ENCODE measurements at regions not wholly inside any gene's neighbourhood (a gene's known extent, or its start where the extent isn't known, plus 50 kb on each side); places are given as distances from the start of the nearest gene placed in this dataset.

DNA sequence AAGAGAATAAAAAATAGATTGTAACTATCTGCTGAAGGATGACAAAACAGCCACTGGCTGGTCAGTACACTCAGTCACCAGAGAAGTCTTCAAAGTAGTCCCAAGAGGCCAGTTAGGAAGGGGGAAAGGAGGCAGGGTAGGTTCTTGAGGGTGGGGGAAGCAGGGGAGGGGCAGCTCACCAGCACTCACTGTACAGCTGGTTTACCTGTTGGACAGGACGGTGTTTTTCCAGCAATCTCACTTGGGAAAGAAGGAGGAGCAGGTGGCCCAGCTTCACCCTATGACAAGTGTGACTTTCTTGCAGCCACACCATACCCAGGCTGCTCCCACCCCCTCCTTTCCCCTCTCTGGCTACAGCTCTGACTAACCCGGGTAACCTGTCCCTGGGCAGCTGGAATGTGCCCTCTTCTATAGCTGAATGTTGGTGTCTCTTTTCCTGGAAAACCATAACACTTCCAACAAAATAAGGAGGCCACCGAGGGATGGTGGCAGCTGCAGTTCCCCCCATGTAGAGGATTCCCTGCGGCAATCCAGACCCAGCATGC, 203.4 kb upstream of the NSMCE3 start:
- Histone ChIP-seq H2AK5ac (ENCODE audit: low read length, severe bottlenecking) (no peak overlapping the region), H3K4me2 (ENCODE audit: low read length, poor library complexity, severe bottlenecking) (no peak overlapping the region)
- whole genome bisulfite sequencing, result 73% methylated on average over 4 of the region's 4 CpGs

DNA sequence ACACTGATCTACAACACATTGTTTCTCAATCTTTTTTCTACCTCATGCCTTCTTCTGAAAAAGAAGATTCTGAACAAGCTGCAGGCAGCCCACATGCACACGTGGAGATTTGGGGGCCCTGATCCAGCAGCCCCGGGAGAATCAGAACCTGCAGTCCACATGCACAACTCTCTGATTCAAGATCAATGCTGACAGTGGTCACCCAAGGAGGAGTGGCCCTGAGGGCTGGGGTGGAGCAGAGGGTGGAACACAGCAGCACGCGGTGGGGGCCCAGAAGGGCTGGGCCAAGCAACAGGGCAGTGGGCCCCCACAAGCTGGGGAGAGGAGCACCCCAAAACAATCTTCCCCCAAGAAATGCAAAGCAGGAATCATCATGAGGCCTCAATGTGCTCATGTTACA, 202.1 kb upstream of the NSMCE3 start:
- Histone ChIP-seq H3K4me3 (ENCODE audit: insufficient read depth in 1 of 2, low read depth in 1 of 2, low read length in 2 of 2) (no peak overlapping the region), H2BK12ac (ENCODE audit: low read length in 2 of 2) (no peak overlapping the region), H3K23ac (ENCODE audit: low read length in 2 of 2) (no peak overlapping the region), H2AK5ac (ENCODE audit: low read length, severe bottlenecking) (no peak overlapping the region), H3K4ac (ENCODE audit: low read depth in 1 of 2, low read length in 2 of 2) (no peak overlapping the region), H2BK5ac (ENCODE audit: low read depth, low read length, poor library complexity, severe bottlenecking) (no peak overlapping the region), H2AFZ (ENCODE audit: low read depth, low read length) (no peak overlapping the region), H3K4me2 (ENCODE audit: low read length, poor library complexity, severe bottlenecking) (no peak overlapping the region), H3K79me1 (replicated peaks; ENCODE audit: low read length, poor library complexity, severe bottlenecking) (no peaks in the 10 kb centered on the region), H2BK15ac (ENCODE audit: low read depth, poor library complexity, severe bottlenecking) (no peak overlapping the region), H3K9ac (ENCODE audit: low read length) (no peak overlapping the region), H3K9me3 (ENCODE audit: control insufficient read depth, low read length) (no peaks in the 10 kb centered on the region), H2BK120ac (ENCODE audit: low read depth, low read length) (no peak overlapping the region), H4K8ac (ENCODE audit: low read length) (no peak overlapping the region), H3K18ac (ENCODE audit: low read depth in 1 of 2, low read length in 2 of 2) (no peak overlapping the region), H3K36me3 (ENCODE audit: control insufficient read depth in 1 of 2, insufficient read depth in 2 of 2, low read depth in 1 of 2, low read length in 2 of 2) (no peaks in the 10 kb centered on the region), H4K91ac (ENCODE audit: low read length) (no peak overlapping the region), H3K27me3 (ENCODE audit: control insufficient read depth in 1 of 2, insufficient read depth in 1 of 2, low read length in 2 of 2) (peaks cover 0 to 12% of the 10 kb centered on the region in 2 experiments), H3K14ac (ENCODE audit: low read length in 2 of 2) (no peak overlapping the region), H3K27ac (ENCODE audit: low read length, poor library complexity, severe bottlenecking) (no peak overlapping the region), H3K4me1 (ENCODE audit: control insufficient read depth, insufficient read depth, low read depth, low read length) (no peaks in the 10 kb centered on the region)
- DNase-seq, result no peak
- 86% methylated on average over 4 of the region's 4 CpGs for WGBS

More for the DNA sequence above, 203.4 kb upstream of the NSMCE3 start:
- Histone ChIP-seq H3K4me3 (ENCODE audit: insufficient read depth in 1 of 2, low read depth in 1 of 2, low read length in 2 of 2) (no peak overlapping the region), H4K91ac (ENCODE audit: low read length) (no peak overlapping the region), H2BK120ac (ENCODE audit: low read depth, low read length) (no peak overlapping the region), H3K9me3 (ENCODE audit: control insufficient read depth, low read length) (no peaks in the 10 kb centered on the region), H3K4me1 (ENCODE audit: control insufficient read depth, insufficient read depth, low read depth, low read length) (no peaks in the 10 kb centered on the region), H3K79me1 (replicated peaks; ENCODE audit: low read length, poor library complexity, severe bottlenecking) (no peaks in the 10 kb centered on the region), H3K23ac (ENCODE audit: low read length in 2 of 2) (no peak overlapping the region), H3K36me3 (ENCODE audit: control insufficient read depth in 1 of 2, insufficient read depth in 2 of 2, low read depth in 1 of 2, low read length in 2 of 2) (no peaks in the 10 kb centered on the region), H2BK5ac (ENCODE audit: low read depth, low read length, poor library complexity, severe bottlenecking) (no peak overlapping the region), H3K4ac (ENCODE audit: low read depth in 1 of 2, low read length in 2 of 2) (no peak overlapping the region), H4K8ac (ENCODE audit: low read length) (no peak overlapping the region), H2BK12ac (ENCODE audit: low read length in 2 of 2) (no peak overlapping the region), H2AFZ (ENCODE audit: low read depth, low read length) (no peak overlapping the region), H3K18ac (ENCODE audit: low read depth in 1 of 2, low read length in 2 of 2) (no peak overlapping the region), H3K27ac (ENCODE audit: low read length, poor library complexity, severe bottlenecking) (no peak overlapping the region), H3K27me3 (ENCODE audit: control insufficient read depth in 1 of 2, insufficient read depth in 1 of 2, low read length in 2 of 2) (peaks cover 0 to 5% of the 10 kb centered on the region in 2 experiments), H3K14ac (ENCODE audit: low read length in 2 of 2) (no peak overlapping the region), H3K9ac (ENCODE audit: low read length) (no peak overlapping the region), H2BK15ac (ENCODE audit: low read depth, poor library complexity, severe bottlenecking) (no peak overlapping the region)
- DNase-seq, result no peak

DNA sequence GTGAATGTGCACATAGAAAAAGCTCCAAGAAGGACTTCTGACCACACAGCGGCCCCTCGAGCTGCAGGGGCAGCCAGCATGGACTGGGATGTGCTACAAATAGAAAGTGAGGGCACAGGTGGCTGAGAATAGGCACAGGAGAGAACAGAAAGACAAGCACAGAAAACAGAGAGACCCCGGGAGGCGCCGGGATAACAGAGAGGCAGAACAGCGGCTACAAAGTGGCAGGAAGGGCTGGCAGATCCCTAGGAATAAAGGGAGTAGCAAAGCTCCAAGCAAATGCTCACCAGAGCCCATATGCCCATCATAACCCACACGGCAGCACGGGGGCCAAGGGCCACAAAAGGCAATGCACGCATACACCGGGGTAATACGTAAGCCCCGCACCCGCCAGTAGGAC, 201.7 kb upstream of the NSMCE3 start:
- Histone ChIP-seq H2AK5ac (ENCODE audit: low read length, severe bottlenecking) (no peak overlapping the region), H3K4ac (ENCODE audit: low read depth in 1 of 2, low read length in 2 of 2) (no peak overlapping the region), H3K27me3 (ENCODE audit: control insufficient read depth in 1 of 2, insufficient read depth in 1 of 2, low read length in 2 of 2) (peaks cover 0 to 12% of the 10 kb centered on the region in 2 experiments), H3K14ac (ENCODE audit: low read length in 2 of 2) (no peak overlapping the region), H3K9ac (ENCODE audit: low read length) (no peak overlapping the region), H4K91ac (ENCODE audit: low read length) (no peak overlapping the region), H2AFZ (ENCODE audit: low read depth, low read length) (no peak overlapping the region), H3K4me1 (ENCODE audit: control insufficient read depth, insufficient read depth, low read depth, low read length) (no peaks in the 10 kb centered on the region), H4K8ac (ENCODE audit: low read length) (no peak overlapping the region), H3K36me3 (ENCODE audit: control insufficient read depth in 1 of 2, insufficient read depth in 2 of 2, low read depth in 1 of 2, low read length in 2 of 2) (no peaks in the 10 kb centered on the region), H2BK12ac (ENCODE audit: low read length in 2 of 2) (no peak overlapping the region), H2BK120ac (ENCODE audit: low read depth, low read length) (no peak overlapping the region), H3K27ac (ENCODE audit: low read length, poor library complexity, severe bottlenecking) (no peak overlapping the region), H2BK5ac (ENCODE audit: low read depth, low read length, poor library complexity, severe bottlenecking) (no peak overlapping the region), H3K4me2 (ENCODE audit: low read length, poor library complexity, severe bottlenecking) (no peak overlapping the region), H3K4me3 (ENCODE audit: insufficient read depth in 1 of 2, low read depth in 1 of 2, low read length in 2 of 2) (no peak overlapping the region), H2BK15ac (ENCODE audit: low read depth, poor library complexity, severe bottlenecking) (no peak overlapping the region), H3K23ac (ENCODE audit: low read length in 2 of 2) (no peak overlapping the region), H3K18ac (ENCODE audit: low read depth in 1 of 2, low read length in 2 of 2) (no peak overlapping the region), H3K9me3 (ENCODE audit: control insufficient read depth, low read length) (no peaks in the 10 kb centered on the region), H3K79me1 (replicated peaks; ENCODE audit: low read length, poor library complexity, severe bottlenecking) (no peaks in the 10 kb centered on the region)
- WGBS, result 78% methylated on average over 13 of the region's 13 CpGs
- no peak for DNase-seq

DNA sequence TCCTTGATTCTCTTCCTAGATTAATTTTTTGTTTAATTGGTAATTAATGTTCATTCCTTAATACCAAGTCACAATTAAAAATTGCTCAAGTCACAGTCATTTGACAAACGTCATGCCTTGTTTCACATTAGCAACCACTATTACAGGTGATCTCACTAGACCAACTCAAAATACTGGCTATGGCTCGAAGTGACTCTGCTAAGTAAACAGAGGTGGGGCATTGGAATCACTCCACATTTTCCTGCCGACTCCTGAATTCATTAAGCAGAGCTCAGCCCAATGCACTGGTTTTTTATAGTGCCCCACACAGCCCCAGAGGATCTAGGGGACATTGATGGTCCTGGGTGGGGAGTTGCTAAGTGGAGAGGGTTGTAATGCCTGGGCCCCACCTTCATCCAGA, 201.2 kb upstream of the NSMCE3 start:
- Histone ChIP-seq H3K23ac (ENCODE audit: low read length in 2 of 2) (no peak overlapping the region), H2BK15ac (ENCODE audit: low read depth, poor library complexity, severe bottlenecking) (no peak overlapping the region), H3K27ac (ENCODE audit: low read length, poor library complexity, severe bottlenecking) (no peak overlapping the region)

More for the DNA sequence above, 201.2 kb upstream of the NSMCE3 start:
- H4K8ac ChIP-seq (ENCODE audit: low read length), result no peak overlapping the region
- no peak overlapping the region for H2AFZ ChIP-seq (ENCODE audit: low read depth, low read length)
- H2BK5ac ChIP-seq (ENCODE audit: low read depth, low read length, poor library complexity, severe bottlenecking), result no peak overlapping the region
- H3K9me3 ChIP-seq (ENCODE audit: control insufficient read depth, low read length), result no peaks in the 10 kb centered on the region
- H3K36me3 ChIP-seq (ENCODE audit: control insufficient read depth in 1 of 2, insufficient read depth in 2 of 2, low read depth in 1 of 2, low read length in 2 of 2), result no peaks in the 10 kb centered on the region
- WGBS, result 37% methylated on average over 2 of the region's 3 CpGs
- no peak overlapping the region for H2BK120ac ChIP-seq (ENCODE audit: low read depth, low read length)
- H3K4me3 ChIP-seq (ENCODE audit: insufficient read depth in 1 of 2, low read depth in 1 of 2, low read length in 2 of 2), result no peak overlapping the region
- no peak overlapping the region for H3K4me2 ChIP-seq (ENCODE audit: low read length, poor library complexity, severe bottlenecking)
- no peak overlapping the region for H2AK5ac ChIP-seq (ENCODE audit: low read length, severe bottlenecking)
- H3K9ac ChIP-seq (ENCODE audit: low read length), result no peak overlapping the region
- H3K14ac ChIP-seq (ENCODE audit: low read length in 2 of 2), result no peak overlapping the region
- peaks cover 0 to 12% of the 10 kb centered on the region in 2 experiments for H3K27me3 ChIP-seq (ENCODE audit: control insufficient read depth in 1 of 2, insufficient read depth in 1 of 2, low read length in 2 of 2)
- DNase-seq, result no peak
- H3K18ac ChIP-seq (ENCODE audit: low read depth in 1 of 2, low read length in 2 of 2), result no peak overlapping the region
- H4K91ac ChIP-seq (ENCODE audit: low read length), result no peak overlapping the region
- no peak overlapping the region for H3K4ac ChIP-seq (ENCODE audit: low read depth in 1 of 2, low read length in 2 of 2)
- no peaks in the 10 kb centered on the region for H3K4me1 ChIP-seq (ENCODE audit: control insufficient read depth, insufficient read depth, low read depth, low read length)
- H2BK12ac ChIP-seq (ENCODE audit: low read length in 2 of 2), result no peak overlapping the region
- H3K79me1 ChIP-seq (replicated peaks; ENCODE audit: low read length, poor library complexity, severe bottlenecking), result no peaks in the 10 kb centered on the region

Data from mesenchymal stem cell (in vitro differentiated cells and primary cell).